Activated naive CD4-positive, alpha-beta T cell treated with anti-CD3 and anti-CD28 coated beads, Interleukin-2, amount 10 ng/mL, durations not matched to agents 7 days and 5 days (primary cell): ENCODE measurements at regions not wholly inside any gene's neighbourhood (a gene's known extent, or its start where the extent isn't known, plus 50 kb on each side); places are given as distances from the start of the nearest gene placed in this dataset.

ENCODE experiments used
- CTCF ChIA-PET: fragments of 350-600 bp; sonication (Branson Sonifier 250); formaldehyde crosslinking; loops from one replicate; lab custom pipeline; 2021; ENCODE audit warnings: antibody characterized with exemption; lab: Charles Lee
- DNase-seq: peaks from one replicate; pipeline ENCODE4 v3.0.0-alpha.2; 2020
- H3K27ac Mint-ChIP-seq: one replicate; pipeline ENCODE4 v1.8.0; 2021; ENCODE audit warnings: mild to moderate bottlenecking, moderate library complexity, mixed read lengths
- H3K27me3 Mint-ChIP-seq: one replicate; pipeline ENCODE4 v1.8.0; 2021; ENCODE audit warnings: mild to moderate bottlenecking, mixed read lengths
- H3K36me3 Mint-ChIP-seq: one replicate; pipeline ENCODE4 v1.8.0; 2021; ENCODE audit warnings: mixed read lengths
- H3K4me1 Mint-ChIP-seq: one replicate; pipeline ENCODE4 v1.8.0; 2021; ENCODE audit warnings: mixed read lengths
- H3K4me3 Mint-ChIP-seq: one replicate; pipeline ENCODE4 v1.8.0; 2021; ENCODE audit warnings: mild to moderate bottlenecking, moderate library complexity, mixed read lengths
- H3K9me3 Mint-ChIP-seq: one replicate; pipeline ENCODE4 v1.8.0; 2021; ENCODE audit warnings: mixed read lengths

DNA sequence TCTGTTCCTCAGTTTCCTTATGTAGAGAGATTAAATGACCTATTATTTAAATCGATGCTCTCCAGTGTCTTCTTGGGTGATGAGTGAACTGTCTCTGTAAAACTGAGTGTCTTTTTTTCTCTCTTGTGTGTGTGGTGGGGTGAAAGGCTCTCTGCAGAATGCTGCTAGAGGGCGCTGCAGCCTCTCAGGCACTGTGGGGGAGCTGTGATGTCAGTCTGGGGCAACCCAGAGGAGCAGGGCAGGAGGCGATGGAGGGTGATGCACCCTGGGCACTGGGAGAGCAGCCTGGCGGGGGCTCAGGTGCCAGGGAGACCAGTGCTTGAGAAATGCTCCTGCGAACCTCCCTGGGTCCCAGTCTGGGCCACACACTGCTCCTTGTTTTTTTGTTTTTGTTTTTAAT, 110.1 kb upstream of the POM121L12 start:
- Mint-ChIP-seq H3K36me3 (no peaks in the 10 kb centered on the region), H3K4me3 (no peak overlapping the region), H3K9me3 (peaks cover 25% of the 10 kb centered on the region), H3K4me1 (no peaks in the 10 kb centered on the region), H3K27me3 (no peaks in the 10 kb centered on the region), H3K27ac (no peak overlapping the region)
- CTCF ChIA-PET: no interaction called here
- DNase-seq: no peak

DNA sequence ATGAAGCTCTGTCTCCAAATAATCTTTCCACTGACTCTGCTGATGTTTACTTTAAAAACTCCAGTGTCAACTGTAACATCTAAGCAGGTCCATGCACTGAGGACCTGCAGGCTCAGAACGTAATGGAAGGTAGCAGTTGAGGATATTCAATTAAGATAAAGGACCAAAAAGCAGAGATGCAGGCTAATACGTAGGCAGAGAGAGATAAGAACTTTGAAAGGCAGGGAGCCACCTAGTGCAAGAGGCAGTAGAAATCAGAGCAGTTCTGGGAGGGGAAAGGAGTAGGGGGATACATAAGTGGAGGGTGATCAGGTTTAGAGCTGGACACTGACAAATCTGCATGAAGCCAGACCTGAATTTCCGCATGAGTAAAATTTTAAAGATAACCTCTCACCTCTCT, 114.5 kb upstream of the POM121L12 start:
- H3K27ac Mint-ChIP-seq: no peak overlapping the region
- H3K27me3 Mint-ChIP-seq: no peaks in the 10 kb centered on the region
- peaks cover 21% of the 10 kb centered on the region for H3K9me3 Mint-ChIP-seq
- no peak overlapping the region for H3K4me3 Mint-ChIP-seq
- no peak for DNase-seq
- CTCF ChIA-PET: no interaction called here
- no peaks in the 10 kb centered on the region for H3K4me1 Mint-ChIP-seq
- no peaks in the 10 kb centered on the region for H3K36me3 Mint-ChIP-seq

DNA sequence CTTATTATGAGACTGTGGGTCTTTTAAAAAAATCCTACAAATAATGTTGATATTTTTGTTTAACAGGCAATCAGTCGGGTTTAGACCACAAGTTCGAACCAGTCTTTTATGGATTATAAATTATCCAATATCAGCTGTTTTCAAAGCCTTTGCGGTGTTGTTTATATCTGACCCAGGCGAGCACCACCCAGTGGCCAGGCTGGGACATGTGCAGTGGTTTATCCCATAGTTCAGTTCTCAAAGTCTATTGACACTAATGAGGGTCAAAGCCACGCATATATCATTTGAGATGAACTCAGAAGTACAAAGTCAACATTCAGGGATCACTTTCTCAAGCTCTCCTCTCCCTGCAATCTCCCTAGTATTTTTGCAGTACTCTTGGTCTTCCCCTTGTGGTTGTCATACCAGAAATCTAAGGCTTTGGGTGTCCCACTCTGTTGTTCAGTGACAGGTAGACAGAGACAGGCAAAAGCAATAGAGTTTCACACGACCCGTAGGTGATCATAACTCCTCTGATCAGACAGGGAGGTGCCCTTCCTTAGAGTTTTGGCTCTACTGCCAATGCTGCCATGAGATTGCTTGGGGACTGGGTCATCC, 117.4 kb upstream of the POM121L12 start:
- Mint-ChIP-seq H3K4me1 (no peaks in the 10 kb centered on the region), H3K27me3 (no peaks in the 10 kb centered on the region), H3K9me3 (peaks cover 17% of the 10 kb centered on the region), H3K27ac (no peak overlapping the region), H3K4me3 (no peak overlapping the region), H3K36me3 (no peaks in the 10 kb centered on the region)
- no peak for DNase-seq
- CTCF ChIA-PET: no interaction called here

DNA sequence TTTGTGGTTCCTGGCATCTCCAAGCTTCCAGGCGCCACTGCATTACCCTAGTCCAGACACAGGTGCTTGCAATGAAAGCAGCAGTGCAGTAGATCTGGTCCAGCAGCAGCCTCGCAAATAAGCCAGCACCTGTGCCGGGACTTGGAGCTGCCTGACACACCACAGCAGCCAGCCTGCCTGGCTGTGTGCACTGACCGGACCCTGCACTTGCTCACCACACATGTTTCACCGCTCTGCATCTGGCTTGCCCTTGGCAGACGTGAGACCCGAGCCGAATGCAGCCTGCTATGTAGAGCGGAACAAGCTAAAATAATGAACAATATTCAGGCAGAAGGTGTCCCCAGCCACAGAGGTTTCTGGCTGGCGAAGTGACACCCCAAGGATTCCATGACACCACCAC, 123.6 kb upstream of the POM121L12 start:
- H3K4me3 Mint-ChIP-seq: no peak overlapping the region
- H3K4me1 Mint-ChIP-seq: no peaks in the 10 kb centered on the region
- H3K27me3 Mint-ChIP-seq: no peaks in the 10 kb centered on the region
- no peaks in the 10 kb centered on the region for H3K36me3 Mint-ChIP-seq
- H3K9me3 Mint-ChIP-seq: peaks cover 12% of the 10 kb centered on the region
- H3K27ac Mint-ChIP-seq: no peak overlapping the region
- no peak for DNase-seq
- CTCF ChIA-PET: no interaction called here

DNA sequence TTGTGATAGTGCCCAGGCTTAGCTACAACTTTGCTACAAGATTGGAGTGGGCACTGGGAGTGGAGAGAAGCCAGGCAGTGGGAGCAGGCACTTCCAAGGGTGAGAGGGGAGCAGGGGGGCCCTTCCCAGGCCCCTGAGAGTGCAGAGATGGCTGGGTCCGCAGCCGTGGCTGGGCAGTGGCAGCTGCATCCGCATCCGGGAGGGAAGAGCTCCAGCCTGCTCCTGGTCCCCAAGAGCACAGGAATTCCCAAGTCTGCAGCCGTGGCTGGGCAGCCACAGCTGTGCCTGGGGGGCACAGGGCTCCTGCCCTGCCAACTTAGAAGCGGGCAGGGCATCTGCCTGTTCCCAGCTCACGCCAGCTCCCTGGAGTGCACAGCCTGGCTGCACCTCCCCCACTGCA, 124.1 kb upstream of the POM121L12 start:
- H3K27me3 Mint-ChIP-seq: no peaks in the 10 kb centered on the region
- CTCF ChIA-PET: no interaction called here
- no peak for DNase-seq
- no peaks in the 10 kb centered on the region for H3K4me1 Mint-ChIP-seq
- no peak overlapping the region for H3K4me3 Mint-ChIP-seq
- H3K27ac Mint-ChIP-seq: no peak overlapping the region
- H3K36me3 Mint-ChIP-seq: no peaks in the 10 kb centered on the region
- H3K9me3 Mint-ChIP-seq: peaks cover 12% of the 10 kb centered on the region

DNA sequence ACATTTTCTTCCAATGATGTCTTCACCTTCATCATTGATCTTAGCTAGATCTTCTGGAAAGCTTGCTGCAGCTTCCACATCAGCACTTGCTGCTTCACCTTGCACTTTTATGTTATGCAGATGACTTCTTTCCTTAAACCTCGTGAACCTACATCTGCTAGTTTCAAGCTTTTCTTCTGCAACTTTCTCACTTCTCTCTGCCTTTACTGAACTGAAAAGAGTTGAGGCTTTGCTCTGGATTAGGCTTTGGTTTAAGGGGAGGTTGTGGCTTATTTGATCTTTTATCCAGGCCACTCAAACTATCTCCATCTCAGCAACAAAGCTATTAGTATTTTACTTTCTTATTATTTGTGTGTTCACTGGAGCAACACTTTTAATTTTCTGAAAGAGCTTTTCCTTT, 125.5 kb upstream of the POM121L12 start:
- Mint-ChIP-seq H3K9me3 (peaks cover 12% of the 10 kb centered on the region), H3K4me3 (no peak overlapping the region), H3K4me1 (no peaks in the 10 kb centered on the region), H3K27me3 (no peaks in the 10 kb centered on the region), H3K36me3 (no peaks in the 10 kb centered on the region), H3K27ac (no peak overlapping the region)
- CTCF ChIA-PET: no interaction called here
- no peak for DNase-seq

DNA sequence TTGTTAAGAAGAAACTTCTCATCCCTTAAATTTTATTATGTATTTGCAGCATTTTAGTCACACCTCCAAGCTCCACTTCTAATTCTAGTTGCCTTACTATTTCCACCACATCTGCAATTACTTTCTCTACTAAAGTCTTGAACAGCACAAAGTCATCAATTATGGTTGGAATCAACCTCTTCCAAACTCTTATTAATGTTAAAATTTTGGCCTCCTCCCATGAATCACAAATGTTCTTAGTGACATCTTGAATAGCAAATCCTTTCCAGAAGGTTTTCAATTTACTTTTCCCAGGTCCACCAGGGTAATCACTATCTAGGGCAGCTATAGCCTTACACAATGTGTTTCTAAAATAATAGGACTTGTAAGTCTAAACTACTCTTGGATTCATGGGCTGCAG, 126.3 kb upstream of the POM121L12 start:
- H3K4me3 Mint-ChIP-seq: no peak overlapping the region
- CTCF ChIA-PET: no interaction called here
- peaks cover 12% of the 10 kb centered on the region for H3K9me3 Mint-ChIP-seq
- no peak for DNase-seq
- no peaks in the 10 kb centered on the region for H3K36me3 Mint-ChIP-seq
- H3K4me1 Mint-ChIP-seq: no peaks in the 10 kb centered on the region
- no peak overlapping the region for H3K27ac Mint-ChIP-seq
- H3K27me3 Mint-ChIP-seq: no peaks in the 10 kb centered on the region

DNA sequence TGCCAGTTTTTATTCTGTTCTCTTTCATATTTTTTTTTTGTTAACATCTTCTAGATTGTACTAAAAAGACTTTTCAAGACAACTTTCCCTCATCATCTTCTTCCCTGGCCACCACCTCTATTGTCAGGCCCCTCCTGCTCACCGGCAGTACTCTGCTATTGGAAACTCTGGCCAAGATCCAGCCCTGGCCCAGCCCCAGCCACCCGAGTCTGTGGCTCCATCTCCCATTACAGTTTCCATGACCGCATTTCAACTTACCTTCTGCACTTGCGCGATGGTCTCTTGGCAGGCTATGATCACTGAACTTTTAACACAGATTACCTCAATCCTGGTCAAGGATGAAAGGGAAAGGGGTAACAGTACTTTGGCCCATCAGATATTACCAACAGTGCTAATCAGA, 137.7 kb upstream of the POM121L12 start:
- Mint-ChIP-seq H3K36me3 (no peaks in the 10 kb centered on the region), H3K4me1 (no peaks in the 10 kb centered on the region), H3K27me3 (no peaks in the 10 kb centered on the region), H3K4me3 (no peak overlapping the region), H3K9me3 (peaks cover 16% of the 10 kb centered on the region), H3K27ac (no peak overlapping the region)
- no peak for DNase-seq
- CTCF ChIA-PET: no interaction called here

DNA sequence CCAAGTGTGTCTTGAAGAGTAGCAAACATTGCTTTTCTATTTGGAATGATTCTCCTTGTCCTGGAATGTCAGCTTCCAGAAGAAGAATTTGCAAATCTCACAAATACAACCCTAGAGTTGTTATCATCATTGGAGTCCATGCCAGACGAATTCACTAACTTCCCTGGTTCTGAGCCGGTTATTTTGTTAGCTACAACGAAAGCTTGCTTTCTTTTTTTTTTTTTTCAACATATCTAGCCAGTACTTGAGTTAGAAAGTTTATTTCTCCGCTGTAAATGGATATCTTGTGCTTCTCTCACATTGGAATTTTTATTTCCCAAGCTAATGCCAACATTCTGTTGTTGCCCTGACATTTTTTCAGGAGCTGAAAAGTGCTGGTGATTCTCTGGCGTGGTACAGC, 138.1 kb upstream of the POM121L12 start:
- peaks cover 16% of the 10 kb centered on the region for H3K9me3 Mint-ChIP-seq
- DNase-seq: no peak
- H3K36me3 Mint-ChIP-seq: no peaks in the 10 kb centered on the region
- no peaks in the 10 kb centered on the region for H3K27me3 Mint-ChIP-seq
- CTCF ChIA-PET: no interaction called here
- H3K4me3 Mint-ChIP-seq: no peak overlapping the region
- H3K4me1 Mint-ChIP-seq: no peaks in the 10 kb centered on the region
- no peak overlapping the region for H3K27ac Mint-ChIP-seq

DNA sequence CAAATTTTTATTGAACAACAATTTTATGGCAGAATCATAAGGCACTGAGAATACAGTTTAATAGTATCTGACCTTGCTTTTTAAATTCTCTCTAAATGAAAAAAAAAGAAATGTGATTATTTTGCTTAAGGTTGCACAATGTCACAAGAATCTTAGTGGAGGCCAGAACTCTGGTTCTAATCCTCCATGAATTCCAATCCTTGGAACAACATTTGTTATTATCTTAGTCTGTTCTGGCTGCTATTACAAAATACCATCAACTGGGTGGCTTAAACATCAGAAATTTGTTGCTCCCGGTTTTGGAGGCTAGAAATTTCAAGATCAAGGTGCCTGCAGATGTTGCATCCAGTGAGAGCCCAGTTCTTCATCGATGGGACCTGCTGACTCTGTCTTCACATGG, 158.2 kb upstream of the POM121L12 start:
- H3K9me3 Mint-ChIP-seq: peaks cover 10% of the 10 kb centered on the region
- no peaks in the 10 kb centered on the region for H3K36me3 Mint-ChIP-seq
- H3K4me3 Mint-ChIP-seq: no peak overlapping the region
- no peaks in the 10 kb centered on the region for H3K27me3 Mint-ChIP-seq
- CTCF ChIA-PET: no interaction called here
- DNase-seq: no peak
- H3K27ac Mint-ChIP-seq: no peak overlapping the region
- H3K4me1 Mint-ChIP-seq: no peaks in the 10 kb centered on the region

DNA sequence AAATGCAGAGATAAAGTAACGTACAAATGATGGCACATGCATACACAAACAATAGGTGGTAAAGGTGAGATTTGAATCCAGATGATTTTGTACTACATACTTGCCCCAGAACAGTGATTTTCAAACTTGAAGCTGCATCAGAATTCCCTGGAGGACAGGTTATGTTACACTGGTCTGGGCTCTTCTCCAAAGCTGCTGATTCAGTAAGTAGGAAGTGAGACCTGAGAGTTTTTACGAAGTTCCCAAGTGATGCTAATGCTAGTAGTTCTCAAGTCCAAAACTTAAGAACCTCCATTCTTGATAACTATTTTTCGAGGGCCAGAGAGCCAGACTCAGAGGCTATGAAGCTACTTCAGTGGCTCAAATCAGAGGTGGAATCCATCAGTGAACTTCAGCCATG, 159.0 kb upstream of the POM121L12 start:
- DNase-seq: no peak
- Mint-ChIP-seq H3K9me3 (peaks cover 10% of the 10 kb centered on the region), H3K4me3 (no peak overlapping the region), H3K4me1 (no peaks in the 10 kb centered on the region), H3K27me3 (no peaks in the 10 kb centered on the region), H3K36me3 (no peaks in the 10 kb centered on the region), H3K27ac (no peak overlapping the region)
- CTCF ChIA-PET: no interaction called here

DNA sequence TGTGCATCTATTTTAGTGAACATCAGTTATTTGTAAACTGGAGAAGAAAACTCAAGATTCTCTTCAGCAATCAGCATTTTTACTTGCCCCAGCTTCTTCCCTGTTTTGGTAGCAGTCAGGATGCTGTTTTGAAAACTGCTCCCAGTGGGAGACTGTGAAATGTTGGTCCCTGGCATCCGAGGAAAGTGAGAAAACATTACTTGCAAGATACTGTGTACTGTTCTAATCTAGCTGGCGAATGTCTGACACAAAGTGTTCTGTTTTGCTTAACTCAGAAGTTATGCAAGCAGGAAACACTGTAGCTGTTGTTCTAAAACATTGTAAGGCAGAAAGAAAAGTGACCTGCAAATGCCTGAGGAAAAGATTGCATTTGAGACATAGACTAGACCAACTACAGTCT, 171.8 kb upstream of the POM121L12 start:
- Mint-ChIP-seq H3K4me1 (no peaks in the 10 kb centered on the region), H3K27ac (no peak overlapping the region), H3K4me3 (no peak overlapping the region), H3K9me3 (peaks cover 23% of the 10 kb centered on the region), H3K27me3 (no peaks in the 10 kb centered on the region), H3K36me3 (no peaks in the 10 kb centered on the region)
- DNase-seq: no peak
- CTCF ChIA-PET: no interaction called here

DNA sequence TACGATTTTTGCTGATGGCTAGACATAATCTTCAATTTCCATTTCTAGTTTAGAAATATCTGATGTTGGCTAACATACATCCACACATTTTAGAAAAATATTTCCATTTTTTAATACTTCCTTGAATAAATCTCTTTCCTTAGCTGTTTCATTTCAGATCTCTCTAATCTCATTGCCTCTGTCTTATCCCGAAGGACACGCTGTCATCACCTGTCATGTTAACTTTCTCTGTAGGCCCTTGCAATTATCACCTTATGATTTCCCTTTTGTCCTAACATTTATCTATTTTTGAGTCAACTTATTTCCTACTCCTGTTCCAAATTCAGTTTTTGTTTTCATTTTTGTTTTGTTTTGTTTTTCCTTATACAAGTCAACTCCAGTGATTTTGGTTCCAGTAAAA, 173.1 kb upstream of the POM121L12 start:
- H3K4me1 Mint-ChIP-seq: no peaks in the 10 kb centered on the region
- H3K36me3 Mint-ChIP-seq: no peaks in the 10 kb centered on the region
- no peak overlapping the region for H3K4me3 Mint-ChIP-seq
- no peak overlapping the region for H3K27ac Mint-ChIP-seq
- no peaks in the 10 kb centered on the region for H3K27me3 Mint-ChIP-seq
- peaks cover 22% of the 10 kb centered on the region for H3K9me3 Mint-ChIP-seq
- DNase-seq: no peak
- CTCF ChIA-PET: no interaction called here

DNA sequence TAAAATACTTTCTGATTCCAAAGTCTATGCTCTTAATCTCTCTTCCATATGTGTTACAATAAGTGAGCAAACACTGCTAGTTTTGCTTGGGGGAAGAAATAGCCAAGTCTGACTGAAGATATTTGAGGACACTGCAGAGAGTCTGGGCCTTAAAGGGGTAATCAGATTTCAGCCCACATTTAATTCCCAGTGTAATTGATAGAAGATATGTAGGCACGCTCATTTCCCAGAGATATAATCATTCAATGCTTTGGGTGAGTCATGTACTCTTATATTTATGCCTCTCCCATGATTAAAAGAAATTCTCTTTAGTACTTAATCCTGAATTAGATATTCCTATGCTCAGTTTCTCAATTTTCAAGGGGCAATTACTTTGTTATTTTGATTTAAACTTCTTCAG, 178.1 kb upstream of the POM121L12 start:
- CTCF ChIA-PET: no interaction called here

DNA sequence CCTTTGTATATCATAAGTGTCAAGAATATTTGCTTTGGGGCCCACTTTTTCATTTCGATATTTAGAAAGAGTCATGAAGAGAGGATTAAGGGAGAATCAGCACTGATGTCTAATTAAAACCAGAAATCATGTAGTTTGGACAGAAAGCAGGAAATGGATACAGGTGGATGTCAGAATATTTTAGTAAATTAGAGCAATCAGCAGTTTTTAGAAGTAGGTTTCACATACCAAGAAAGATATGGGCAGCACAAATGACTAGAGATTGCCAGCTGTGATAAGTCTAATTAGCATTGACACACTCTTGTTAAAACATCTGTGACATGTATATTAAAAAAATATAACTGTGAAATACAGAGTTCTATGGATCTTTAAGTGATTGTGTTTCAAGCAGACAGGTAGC, 180.8 kb upstream of the POM121L12 start:
- no peak overlapping the region for H3K27ac Mint-ChIP-seq
- H3K36me3 Mint-ChIP-seq: no peaks in the 10 kb centered on the region
- DNase-seq: no peak
- H3K4me3 Mint-ChIP-seq: no peak overlapping the region
- H3K9me3 Mint-ChIP-seq: peaks cover 5% of the 10 kb centered on the region
- H3K27me3 Mint-ChIP-seq: no peaks in the 10 kb centered on the region
- CTCF ChIA-PET: no interaction called here
- no peaks in the 10 kb centered on the region for H3K4me1 Mint-ChIP-seq

More for the DNA sequence above, 178.1 kb upstream of the POM121L12 start:
- peaks cover 5% of the 10 kb centered on the region for H3K9me3 Mint-ChIP-seq
- H3K36me3 Mint-ChIP-seq: no peaks in the 10 kb centered on the region
- no peak overlapping the region for H3K4me3 Mint-ChIP-seq
- no peak for DNase-seq
- H3K4me1 Mint-ChIP-seq: no peaks in the 10 kb centered on the region
- H3K27ac Mint-ChIP-seq: no peak overlapping the region
- no peaks in the 10 kb centered on the region for H3K27me3 Mint-ChIP-seq

DNA sequence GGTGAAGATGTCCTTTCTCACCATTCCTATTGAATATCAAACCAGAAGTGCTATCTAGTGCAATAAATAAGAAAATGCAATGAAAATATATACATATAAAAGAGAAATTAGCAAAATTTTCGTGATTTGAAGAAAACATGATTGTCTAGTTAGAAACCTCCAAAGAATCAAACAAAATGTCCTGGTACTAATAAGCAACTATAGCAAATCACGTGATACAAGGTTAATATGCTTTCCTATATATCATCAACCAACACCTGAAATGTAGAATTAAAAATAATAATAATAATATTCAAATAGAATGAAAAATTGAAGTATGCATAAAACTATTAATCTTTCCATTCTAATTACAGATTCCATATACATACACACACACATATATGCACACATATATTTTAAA, 183.9 kb upstream of the POM121L12 start:
- Mint-ChIP-seq H3K4me1 (no peaks in the 10 kb centered on the region), H3K4me3 (no peak overlapping the region), H3K36me3 (no peaks in the 10 kb centered on the region), H3K27me3 (no peaks in the 10 kb centered on the region), H3K27ac (no peak overlapping the region), H3K9me3 (peaks cover 10% of the 10 kb centered on the region)
- CTCF ChIA-PET: no interaction called here
- no peak for DNase-seq
